Upper lobe of left lung (tissue), 6 donors: ENCODE measurements at regions not wholly inside any gene's neighbourhood (a gene's known extent, or its start where the extent isn't known, plus 50 kb on each side); places are given as distances from the start of the nearest gene placed in this dataset.

Experiments used
- ATAC-seq, 2 donors: fragments of 200-7000 bp; cut with Tn5 transposase; one replicate each; pipeline ENCODE4 v1.9.1; 2022; ENCODE audit warnings: mild to moderate bottlenecking in 2 of 2, moderate library complexity in 2 of 2; ENCODE audit not compliant: low FRiP score in 2 of 2
- DNase-seq, 2 donors: peaks; one replicate each; pipeline ENCODE4 v3.0.0-alpha.2; 2019 to 2020
- H3K27ac ChIP-seq, 4 donors: fragments of 200-600 bp; sonication (generic); one replicate each; pipeline ENCODE4 v1.5.1; 2016 to 2019
- H3K27me3 ChIP-seq, 4 donors: fragments of 200-600 bp; sonication (generic); one replicate each; pipeline ENCODE4 v1.5.1; 2017 to 2019
- H3K36me3 ChIP-seq, 4 donors: fragments of 200-600 bp; sonication (generic); one replicate each; pipeline ENCODE4 v1.5.1; 2016 to 2019
- H3K4me1 ChIP-seq, 4 donors: fragments of 200-600 bp; sonication (generic); one replicate each; pipeline ENCODE4 v1.5.1; 2018 to 2019
- H3K4me3 ChIP-seq, 4 donors: fragments of 200-600 bp; sonication (generic); one replicate each; pipeline ENCODE4 v1.5.1; 2017 to 2019; ENCODE audit warnings: mild to moderate bottlenecking in 2 of 4, moderate library complexity in 1 of 4
- H3K9me3 ChIP-seq, 4 donors: fragments of 200-600 bp; sonication (generic); one replicate each; pipeline ENCODE4 v1.5.1; 2018 to 2019
- CTCF ChIP-seq, 6 experiments: fragments of 450-650 bp in 4 of 6; fragments of 200-600 bp in 2 of 6; sonication (generic) in 2 of 6; IDR thresholded peaks; one replicate each; pipeline ENCODE4 v1.5.1; 2016 to 2019; ENCODE audit warnings: antibody characterized with exemption in 6 of 6
- EP300 ChIP-seq, 4 donors: sonication (generic); formaldehyde crosslinking; IDR thresholded peaks; one replicate each; pipeline ENCODE4 v1.5.1; 2017; ENCODE audit warnings: antibody characterized with exemption in 4 of 4, control low read depth in 2 of 4
- POLR2A ChIP-seq, 4 donors: fragments of 450-650 bp; IDR thresholded peaks; one replicate each; pipeline ENCODE4 v1.5.1; 2016 to 2017; ENCODE audit warnings: antibody characterized with exemption in 4 of 4, mild to moderate bottlenecking in 2 of 4
- POLR2AphosphoS5 ChIP-seq, 2 donors: sonication (generic); formaldehyde crosslinking; IDR thresholded peaks; one replicate each; pipeline ENCODE4 v1.5.1; 2017; ENCODE audit warnings: antibody characterized with exemption in 2 of 2
- WGBS, 2 donors: methylation state at CpG; one replicate each; pipeline ENCODE4 v1.1.5; 2017 to 2018; 5-methylcytosine and 5-hydroxymethylcytosine counted together
- donor health status: DM: no; HTN: no; CAD: no; lungs with moderate emphysema.
- donor health status: DM: no; HTN: yes; CAD: no; lungs with severe emphysema.

- H3K27me3 ChIP-seq, result no peaks in the 10 kb centered on the region
- ATAC-seq, result no peak
- no peak overlapping the region for H3K27ac ChIP-seq
- DNase-seq, result no peak
- WGBS, 2 donors, result 87 to 91% methylated on average over 6 of the region's 6 CpGs
- TF ChIP-seq POLR2AphosphoS5 (IDR thresholded peaks at IDR 0.05) (no peak), CTCF (IDR thresholded peaks at IDR 0.05) (no peak), POLR2A (IDR thresholded peaks at IDR 0.05) (no peak), EP300 (IDR thresholded peaks at IDR 0.05) (no peak)
- no peaks in the 10 kb centered on the region for H3K36me3 ChIP-seq
- peaks cover 0 to 9% (median 4%) of the 10 kb centered on the region in 4 donors for H3K4me1 ChIP-seq
- no peaks in the 10 kb centered on the region for H3K9me3 ChIP-seq
- no peak overlapping the region for H3K4me3 ChIP-seq
Measured at GRCh38 chr4:138669479-138670315, 345.9 kb upstream of the NOCT start.

GRCh38 chr4:138668309-138668708 lies 347.3 kb upstream of the NOCT start:
- no peak for ATAC-seq
- WGBS, 2 donors, result 96% methylated on average over 3 of the region's 3 CpGs
- Histone ChIP-seq H3K4me1 (peaks cover 0 to 9% (median 4%) of the 10 kb centered on the region in 4 donors), H3K36me3 (no peaks in the 10 kb centered on the region), H3K9me3 (no peaks in the 10 kb centered on the region), H3K4me3 (no peak overlapping the region), H3K27me3 (no peaks in the 10 kb centered on the region), H3K27ac (no peak overlapping the region)
- no peak for DNase-seq
- no peak for TF ChIP-seq POLR2AphosphoS5 (IDR thresholded peaks at IDR 0.05)
- no peak for TF ChIP-seq CTCF (IDR thresholded peaks at IDR 0.05)
- no peak for TF ChIP-seq POLR2A (IDR thresholded peaks at IDR 0.05)
- TF ChIP-seq EP300 (IDR thresholded peaks at IDR 0.05), result no peak

- no peak overlapping the region for H3K4me3 ChIP-seq
- ATAC-seq (no peak), DNase-seq (no peak)
- H3K27ac ChIP-seq, result no peak overlapping the region
- H3K9me3 ChIP-seq, result no peaks in the 10 kb centered on the region
- 79 to 91% methylated on average over 5 to 6 of the region's 6 CpGs for WGBS, 2 donors
- no peaks in the 10 kb centered on the region for H3K4me1 ChIP-seq
- TF ChIP-seq POLR2A (IDR thresholded peaks at IDR 0.05), result no peak
- no peak for TF ChIP-seq EP300 (IDR thresholded peaks at IDR 0.05)
- TF ChIP-seq CTCF (IDR thresholded peaks at IDR 0.05), result no peak
- no peak for TF ChIP-seq POLR2AphosphoS5 (IDR thresholded peaks at IDR 0.05)
- no peaks in the 10 kb centered on the region for H3K36me3 ChIP-seq
- H3K27me3 ChIP-seq, result no peaks in the 10 kb centered on the region
Measured at GRCh38 chr4:138666366-138666765, 349.2 kb upstream of the NOCT start.

- TF ChIP-seq CTCF (IDR thresholded peaks at IDR 0.05) (no peak), POLR2AphosphoS5 (IDR thresholded peaks at IDR 0.05) (no peak), POLR2A (IDR thresholded peaks at IDR 0.05) (no peak), EP300 (IDR thresholded peaks at IDR 0.05) (no peak)
- no peak for ATAC-seq
- no peaks in the 10 kb centered on the region for H3K27me3 ChIP-seq
- H3K4me3 ChIP-seq, result no peak overlapping the region
- H3K27ac ChIP-seq, result no peak overlapping the region
- H3K9me3 ChIP-seq, result no peaks in the 10 kb centered on the region
- no peak for DNase-seq
- H3K36me3 ChIP-seq, result no peaks in the 10 kb centered on the region
- no peaks in the 10 kb centered on the region for H3K4me1 ChIP-seq
- WGBS, 2 donors, result 95 to 96% methylated on average over 4 of the region's 4 CpGs
Measured at GRCh38 chr4:138665851-138666250, 349.7 kb upstream of the NOCT start.

GRCh38 chr4:138663883-138664282 lies 351.7 kb upstream of the NOCT start:
- Histone ChIP-seq H3K36me3 (no peaks in the 10 kb centered on the region), H3K4me1 (no peaks in the 10 kb centered on the region), H3K9me3 (no peaks in the 10 kb centered on the region), H3K27me3 (no peaks in the 10 kb centered on the region), H3K4me3 (no peak overlapping the region), H3K27ac (no peak overlapping the region)
- WGBS, 2 donors, result 57 to 63% methylated on average over 4 of the region's 4 CpGs
- ATAC-seq, result no peak
- no peak for DNase-seq
- no peak for TF ChIP-seq EP300 (IDR thresholded peaks at IDR 0.05)
- no peak for TF ChIP-seq POLR2A (IDR thresholded peaks at IDR 0.05)
- TF ChIP-seq CTCF (IDR thresholded peaks at IDR 0.05), result no peak
- TF ChIP-seq POLR2AphosphoS5 (IDR thresholded peaks at IDR 0.05), result no peak
